GM23248 (cell line): ENCODE measurements at regions not wholly inside any gene's neighbourhood (a gene's known extent, or its start where the extent isn't known, plus 50 kb on each side); places are given as distances from the start of the nearest gene placed in this dataset.

Source experiments
- DNase-seq: peaks from one replicate; pipeline ENCODE4 v3.0.0-alpha.2; 2015
- H2AFZ ChIP-seq: fragments of 200-600 bp; sonication (generic); 2 replicates; pipeline ENCODE4 v1.6.1; 2016; ENCODE audit warnings: antibody characterized with exemption
- H3F3A ChIP-seq: fragments of 200-600 bp; sonication (generic); 2 replicates; pipeline ENCODE4 v1.6.1; 2016; ENCODE audit warnings: mild to moderate bottlenecking, antibody characterized with exemption, mixed run types; ENCODE audit not compliant: insufficient read depth
- H3K27ac ChIP-seq: fragments of 200-600 bp; sonication (generic); 2 replicates; pipeline ENCODE4 v1.5.1; 2016; ENCODE audit warnings: mild to moderate bottlenecking
- H3K27me3 ChIP-seq: fragments of 200-600 bp; sonication (generic); replicated peaks from 2 replicates; pipeline ENCODE4 v1.6.1; 2016; ENCODE audit warnings: mild to moderate bottlenecking; ENCODE audit not compliant: insufficient read depth
- H3K36me3 ChIP-seq: fragments of 200-600 bp; sonication (generic); 2 replicates; pipeline ENCODE4 v1.6.1; 2016; ENCODE audit warnings: low read depth, mild to moderate bottlenecking
- H3K4me1 ChIP-seq: fragments of 200-600 bp; sonication (generic); 2 replicates; pipeline ENCODE4 v1.6.1; 2016; ENCODE audit warnings: mild to moderate bottlenecking; ENCODE audit not compliant: insufficient read depth
- H3K4me2 ChIP-seq: fragments of 200-600 bp; sonication (generic); one replicate; pipeline ENCODE4 v1.6.1; 2016; ENCODE audit warnings: mild to moderate bottlenecking; ENCODE audit not compliant: unreplicated experiment
- H3K4me3 ChIP-seq: fragments of 200-600 bp; sonication (generic); 2 replicates; pipeline ENCODE4 v1.5.1; 2016; ENCODE audit warnings: mild to moderate bottlenecking
- H3K79me2 ChIP-seq: fragments of 200-600 bp; sonication (generic); 2 replicates; pipeline ENCODE4 v1.6.1; 2016; ENCODE audit warnings: mild to moderate bottlenecking; ENCODE audit not compliant: insufficient read depth
- H3K9ac ChIP-seq: fragments of 200-600 bp; sonication (generic); 2 replicates; pipeline ENCODE4 v1.6.1; 2016; ENCODE audit warnings: mild to moderate bottlenecking
- H3K9me2 ChIP-seq: fragments of 200-600 bp; sonication (generic); 2 replicates; pipeline ENCODE4 v1.6.1; 2016; ENCODE audit warnings: mixed run types, mild to moderate bottlenecking, moderate library complexity; ENCODE audit not compliant: insufficient read depth
- H3K9me3 ChIP-seq: fragments of 200-600 bp; sonication (generic); one replicate; pipeline ENCODE4 v1.6.1; 2017; ENCODE audit warnings: low read depth
- H4K20me1 ChIP-seq: fragments of 200-600 bp; sonication (generic); 2 replicates; pipeline ENCODE4 v1.6.0; 2016; ENCODE audit not compliant: insufficient read depth
- EZH2 ChIP-seq: fragments of 200-600 bp; sonication (generic); IDR thresholded peaks from 2 replicates; pipeline ENCODE4 v1.6.1; 2018; ENCODE audit warnings: antibody characterized with exemption, mild to moderate bottlenecking; ENCODE audit not compliant: insufficient read depth, poor library complexity, severe bottlenecking
- EZH2phosphoT487 ChIP-seq: fragments of 200-600 bp; sonication (generic); IDR thresholded peaks from 2 replicates; pipeline ENCODE4 v1.6.1; 2018; ENCODE audit warnings: antibody characterized with exemption, moderate library complexity, mild to moderate bottlenecking, low read depth; ENCODE audit not compliant: insufficient read depth
- WGBS, 2 experiments: methylation state at CpG; one replicate each; pipeline ENCODE4 v1.1.6; 2015 to 2017; ENCODE audit warnings: low lambda C conversion rate in 2 of 2, low coverage in 1 of 2; ENCODE audit errors: missing lambda C conversion rate in 2 of 2; 5-methylcytosine and 5-hydroxymethylcytosine counted together
- in situ Hi-C: fragments of 300-500 bp; cut with MboI; formaldehyde crosslinking; loops from 2 replicates; pipeline ENCODE4 v1.15.0; 2020

- Histone ChIP-seq H3K4me3 (no peak overlapping the region), H3K27me3 (no peaks in the 10 kb centered on the region), H3F3A (no peaks in the 10 kb centered on the region), H2AFZ (no peak overlapping the region), H3K4me1 (no peaks in the 10 kb centered on the region), H3K36me3 (no peaks in the 10 kb centered on the region), H3K9me2 (no peaks in the 10 kb centered on the region), H3K4me2 (no peak overlapping the region), H4K20me1 (no peaks in the 10 kb centered on the region), H3K9me3 (no peaks in the 10 kb centered on the region), H3K27ac (no peak overlapping the region), H3K79me2 (no peaks in the 10 kb centered on the region), H3K9ac (no peak overlapping the region)
- no peak for TF ChIP-seq EZH2phosphoT487
- no peak for TF ChIP-seq EZH2
- 57 to 62% methylated on average over 1 of the region's 1 CpG for WGBS, 2 experiments
- in situ Hi-C loops, result no loop called here
- DNase-seq, result no peak
These were observed 107.1 kb upstream of the THSD7B start for GRCh38 chr2:136658201-136658600.

GRCh38 chr2:136653861-136654260 is 111.5 kb upstream of the THSD7B start:
- in situ Hi-C loops, result no loop called here

GRCh38 chr2:136651456-136652010 is 113.8 kb upstream of the THSD7B start:
- H3K9ac ChIP-seq, result no peak overlapping the region
- no peaks in the 10 kb centered on the region for H3K9me2 ChIP-seq
- DNase-seq, result no peak
- H3K4me2 ChIP-seq, result no peak overlapping the region
- no peak overlapping the region for H3K4me3 ChIP-seq
- no peak overlapping the region for H2AFZ ChIP-seq
- H3K27ac ChIP-seq, result no peak overlapping the region
- H3F3A ChIP-seq, result no peaks in the 10 kb centered on the region
- H3K9me3 ChIP-seq, result no peaks in the 10 kb centered on the region
- H3K27me3 ChIP-seq, result no peaks in the 10 kb centered on the region
- no peaks in the 10 kb centered on the region for H3K4me1 ChIP-seq
- TF ChIP-seq EZH2phosphoT487 (no peak), EZH2 (no peak)
- no peaks in the 10 kb centered on the region for H4K20me1 ChIP-seq
- no peaks in the 10 kb centered on the region for H3K36me3 ChIP-seq
- in situ Hi-C loops, result no loop called here
- 12 to 32% methylated on average over 3 of the region's 3 CpGs for WGBS, 2 experiments
- H3K79me2 ChIP-seq, result no peaks in the 10 kb centered on the region

More at GRCh38 chr2:136653861-136654260, 111.5 kb upstream of the THSD7B start:
- H3K4me1 ChIP-seq, result no peaks in the 10 kb centered on the region
- no peaks in the 10 kb centered on the region for H3F3A ChIP-seq
- WGBS, 2 experiments, result 0 to 2% methylated on average over 2 of the region's 2 CpGs
- no peak overlapping the region for H3K9ac ChIP-seq
- no peak for DNase-seq
- H3K27ac ChIP-seq, result no peak overlapping the region
- H3K9me2 ChIP-seq, result no peaks in the 10 kb centered on the region
- H4K20me1 ChIP-seq, result no peaks in the 10 kb centered on the region
- H3K4me3 ChIP-seq, result no peak overlapping the region
- TF ChIP-seq EZH2phosphoT487 (no peak), EZH2 (no peak)
- H2AFZ ChIP-seq, result no peak overlapping the region
- no peaks in the 10 kb centered on the region for H3K36me3 ChIP-seq
- no peaks in the 10 kb centered on the region for H3K79me2 ChIP-seq
- no peak overlapping the region for H3K4me2 ChIP-seq
- no peaks in the 10 kb centered on the region for H3K9me3 ChIP-seq
- no peaks in the 10 kb centered on the region for H3K27me3 ChIP-seq

- no peak overlapping the region for H3K4me2 ChIP-seq
- in situ Hi-C loops, result no loop called here
These were observed 118.3 kb upstream of the THSD7B start for GRCh38 chr2:136647039-136647438.

More at GRCh38 chr2:136647039-136647438, 118.3 kb upstream of the THSD7B start:
- Histone ChIP-seq H3K4me3 (no peak overlapping the region), H3K79me2 (no peaks in the 10 kb centered on the region), H3K9me2 (no peaks in the 10 kb centered on the region), H4K20me1 (no peaks in the 10 kb centered on the region), H3F3A (no peaks in the 10 kb centered on the region), H2AFZ (no peak overlapping the region), H3K27me3 (no peaks in the 10 kb centered on the region), H3K9ac (no peak overlapping the region), H3K36me3 (no peaks in the 10 kb centered on the region), H3K4me1 (no peaks in the 10 kb centered on the region), H3K27ac (no peak overlapping the region), H3K9me3 (no peaks in the 10 kb centered on the region)
- DNase-seq, result no peak
- 29 to 57% methylated on average over 1 of the region's 1 CpG for WGBS, 2 experiments
- TF ChIP-seq EZH2phosphoT487 (no peak), EZH2 (no peak)
